GM23338 (cell line): ENCODE measurements at regions not wholly inside any gene's neighbourhood (a gene's known extent, or its start where the extent isn't known, plus 50 kb on each side); places are given as distances from the start of the nearest gene placed in this dataset.

Experiments used
- ATAC-seq: fragments of 200-7000 bp; cut with Tn5 transposase; 3 replicates; pipeline ENCODE4 v1.9.1; 2020
- DNase-seq: peaks from one replicate; pipeline ENCODE4 v3.0.0-alpha.2; 2015; ENCODE audit warnings: low spot score
- H2AFZ ChIP-seq: fragments of 200-600 bp; sonication (generic); 2 replicates; pipeline ENCODE4 v1.8.0; 2016; ENCODE audit warnings: antibody characterized with exemption, mild to moderate bottlenecking, moderate library complexity
- H3F3A ChIP-seq: fragments of 200-600 bp; sonication (generic); replicated peaks from 2 replicates; pipeline ENCODE4 v1.8.0; 2017; ENCODE audit warnings: antibody characterized with exemption, mixed run types, low read depth
- H3K27ac ChIP-seq: fragments of 200-600 bp; sonication (generic); 2 replicates; pipeline ENCODE4 v1.6.1; 2016; ENCODE audit warnings: low read depth
- H3K27me3 ChIP-seq: fragments of 200-600 bp; sonication (generic); 2 replicates; pipeline ENCODE4 v1.8.0; 2016; ENCODE audit warnings: mild to moderate bottlenecking, mixed run types, moderate library complexity; ENCODE audit not compliant: insufficient read depth
- H3K36me3 ChIP-seq: fragments of 200-600 bp; sonication (generic); 2 replicates; pipeline ENCODE4 v1.8.0; 2016; ENCODE audit warnings: mild to moderate bottlenecking; ENCODE audit not compliant: insufficient read depth
- H3K4me1 ChIP-seq: fragments of 200-600 bp; sonication (generic); 2 replicates; pipeline ENCODE4 v1.8.0; 2016; ENCODE audit warnings: mild to moderate bottlenecking, moderate library complexity; ENCODE audit not compliant: insufficient read depth
- H3K4me2 ChIP-seq: fragments of 200-600 bp; sonication (generic); 2 replicates; pipeline ENCODE4 v1.7.1; 2017; ENCODE audit warnings: mixed run types
- H3K4me3 ChIP-seq: fragments of 200-600 bp; sonication (generic); 2 replicates; pipeline ENCODE4 v1.6.1; 2016; ENCODE audit warnings: mixed run types
- H3K79me2 ChIP-seq: fragments of 200-600 bp; sonication (generic); replicated peaks from 2 replicates; pipeline ENCODE4 v1.8.0; 2017; ENCODE audit warnings: mild to moderate bottlenecking; ENCODE audit not compliant: insufficient read depth
- H3K9me2 ChIP-seq: fragments of 200-600 bp; sonication (generic); 2 replicates; pipeline ENCODE4 v1.8.0; 2017; ENCODE audit not compliant: insufficient read depth
- H4K20me1 ChIP-seq: fragments of 200-600 bp; sonication (generic); replicated peaks from 2 replicates; pipeline ENCODE4 v1.8.0; 2017; ENCODE audit warnings: mild to moderate bottlenecking; ENCODE audit not compliant: insufficient read depth
- H3K27ac Mint-ChIP-seq: 2 replicates; pipeline ENCODE4 v1.8.0; 2020; ENCODE audit warnings: inconsistent platforms, mild to moderate bottlenecking, moderate library complexity, mixed read lengths
- H3K27me3 Mint-ChIP-seq: 3 replicates; pipeline ENCODE4 v1.8.0; 2022; ENCODE audit warnings: low read depth, mild to moderate bottlenecking, moderate library complexity, mixed read lengths, inconsistent platforms; ENCODE audit not compliant: insufficient read depth, poor library complexity
- H3K36me3 Mint-ChIP-seq: 3 replicates; pipeline ENCODE4 v1.8.0; 2021; ENCODE audit warnings: low read depth, mild to moderate bottlenecking, inconsistent platforms, moderate library complexity, mixed read lengths
- H3K4me1 Mint-ChIP-seq: 3 replicates; pipeline ENCODE4 v1.8.0; 2020; ENCODE audit warnings: mild to moderate bottlenecking, inconsistent platforms, mixed read lengths
- H3K4me3 Mint-ChIP-seq: 3 replicates; pipeline ENCODE4 v1.8.0; 2021; ENCODE audit warnings: moderate library complexity, mild to moderate bottlenecking, inconsistent platforms, mixed read lengths
- H3K9me3 Mint-ChIP-seq: 3 replicates; pipeline ENCODE4 v1.8.0; 2020; ENCODE audit warnings: moderate library complexity, mild to moderate bottlenecking, inconsistent platforms, mixed read lengths
- CREB1 ChIP-seq: fragments of 250-450 bp; sonication (Bioruptor Pico); IDR thresholded peaks from 2 replicates; pipeline ENCODE4 v1.5.0; 2020; ENCODE audit warnings: low read depth, mild to moderate bottlenecking, moderate library complexity
- CTCF ChIP-seq, 2 experiments: fragments of 200-600 bp in 1 of 2; sonication (generic) in 1 of 2; conservative IDR thresholded peaks; 2 replicates each; pipeline versions ENCODE4 v1.5.1 to v1.6.1; 2016 to 2017; ENCODE audit warnings: antibody characterized with exemption in 2 of 2, low read depth in 2 of 2, mild to moderate bottlenecking in 2 of 2, moderate library complexity in 1 of 2
- EZH2phosphoT487 ChIP-seq: fragments of 200-600 bp; sonication (generic); IDR thresholded peaks from one replicate; pipeline ENCODE4 v1.8.1; 2018; ENCODE audit warnings: antibody characterized with exemption; ENCODE audit not compliant: unreplicated experiment
- NANOG ChIP-seq: IDR thresholded peaks from 2 replicates; pipeline ENCODE4 v1.6.1; 2016; ENCODE audit warnings: antibody characterized with exemption, borderline replicate concordance
- POLR2AphosphoS5 ChIP-seq: IDR thresholded peaks from 2 replicates; pipeline ENCODE4 v1.6.1; 2016; ENCODE audit warnings: antibody characterized with exemption, low read depth
- ZNF114 ChIP-seq: fragments of 250-450 bp; sonication (Bioruptor Pico); IDR thresholded peaks from 2 replicates; pipeline ENCODE4 v1.5.0; 2020; ENCODE audit warnings: mild to moderate bottlenecking, moderate library complexity

- Histone ChIP-seq H3K4me1 (no peaks in the 10 kb centered on the region), H4K20me1 (no peaks in the 10 kb centered on the region), H3K27me3 (no peaks in the 10 kb centered on the region), H2AFZ (no peak overlapping the region), H3K36me3 (no peaks in the 10 kb centered on the region), H3K9me2 (no peaks in the 10 kb centered on the region; the same call in 1 of the 2 replicates), H3K79me2 (no peaks in the 10 kb centered on the region), H3K4me2 (no peak overlapping the region), H3K27ac (no peak overlapping the region), H3K4me3 (no peak overlapping the region), H3F3A (no peaks in the 10 kb centered on the region)
- ATAC-seq (peak; percentile 77), DNase-seq (peak; percentile 62)
- H3K27me3 Mint-ChIP-seq: no peaks in the 10 kb centered on the region
- TF ChIP-seq CTCF (conservative IDR thresholded peaks at IDR 0.05; ENCODE audit: low read depth in 2 of 2) (peak; percentile 53 to 82), POLR2AphosphoS5 (no peak), NANOG (no peak)
- peaks cover 3% of the 10 kb centered on the region; the same call in 2 of the 3 replicates for H3K4me1 Mint-ChIP-seq
- peaks cover 17% of the 10 kb centered on the region for H3K36me3 Mint-ChIP-seq
- no peak overlapping the region for H3K4me3 Mint-ChIP-seq
- no peak overlapping the region for H3K27ac Mint-ChIP-seq
- H3K9me3 Mint-ChIP-seq: peaks cover 11% of the 10 kb centered on the region
These were observed 621.9 kb upstream of the CITED2 start for GRCh38 chr6:139996253-139996834.

- Mint-ChIP-seq H3K9me3 (peaks cover 11% of the 10 kb centered on the region), H3K4me3 (no peak overlapping the region), H3K27ac (no peak overlapping the region), H3K36me3 (peaks cover 17% of the 10 kb centered on the region), H3K27me3 (no peaks in the 10 kb centered on the region), H3K4me1 (peaks cover 10% of the 10 kb centered on the region)
- Histone ChIP-seq H3K4me3 (no peak overlapping the region), H3F3A (no peaks in the 10 kb centered on the region), H2AFZ (no peak overlapping the region), H3K27ac (no peak overlapping the region), H3K27me3 (no peaks in the 10 kb centered on the region), H3K36me3 (no peaks in the 10 kb centered on the region), H3K4me2 (no peak overlapping the region), H4K20me1 (no peaks in the 10 kb centered on the region), H3K4me1 (no peaks in the 10 kb centered on the region), H3K79me2 (no peaks in the 10 kb centered on the region), H3K9me2 (no peaks in the 10 kb centered on the region)
- ATAC-seq: no peak
- DNase-seq: no peak
- TF ChIP-seq CREB1 (CRISPR knock-in tag): no peak
These were observed 620.5 kb upstream of the CITED2 start for GRCh38 chr6:139994998-139995397.

- Mint-ChIP-seq H3K27ac (peak overlapping the region; percentile 1; the same call in 1 of the 2 replicates), H3K36me3 (peaks cover 11% of the 10 kb centered on the region; the same call in 2 of the 3 replicates), H3K27me3 (no peaks in the 10 kb centered on the region), H3K4me1 (peaks cover 8% of the 10 kb centered on the region), H3K9me3 (peaks cover 5% of the 10 kb centered on the region), H3K4me3 (no peak overlapping the region)
- Histone ChIP-seq H4K20me1 (no peaks in the 10 kb centered on the region), H3K79me2 (no peaks in the 10 kb centered on the region), H2AFZ (peak overlapping the region; percentile 72; the same call in 1 of the 2 replicates), H3F3A (no peaks in the 10 kb centered on the region), H3K27ac (no peak overlapping the region), H3K4me3 (no peak overlapping the region), H3K36me3 (no peaks in the 10 kb centered on the region), H3K27me3 (no peaks in the 10 kb centered on the region), H3K4me2 (no peak overlapping the region), H3K4me1 (no peaks in the 10 kb centered on the region), H3K9me2 (no peaks in the 10 kb centered on the region)
- ATAC-seq (no peak; the same call in 2 of the 3 replicates), DNase-seq (no peak)
- TF ChIP-seq ZNF114 (CRISPR knock-in tag): no peak
- TF ChIP-seq NANOG: no peak
- no peak for TF ChIP-seq EZH2phosphoT487
- no peak for TF ChIP-seq CREB1 (CRISPR knock-in tag)
These were observed 616.5 kb upstream of the CITED2 start for GRCh38 chr6:139990856-139991465.
